ENCODE measurements at regions not wholly inside any gene's neighbourhood (a gene's known extent, or its start where the extent isn't known, plus 50 kb on each side); places are given as distances from the start of the nearest gene placed in this dataset.
"Not testable (repeated sequence)": the region's sequence is repeated elsewhere in the genome, so short reads cannot be mapped to it uniquely, and the experiment has no call there.

GRCh38 chr3:139095803-139096466 is 51.2 kb upstream of the PRR23C start:
- DNase-seq (ENCODE audit: low read depth, low spot score): no peak
- no peak overlapping the region for H3K4me3 ChIP-seq (ENCODE audit: low read length)

GRCh38 chr3:139096670-139097069 is 52.0 kb upstream of the PRR23C start:
- H3K4me3 ChIP-seq (ENCODE audit: low read length): no peak overlapping the region
- DNase-seq (ENCODE audit: low read depth, low spot score): no peak

GRCh38 chr3:139098391-139098790 is 53.7 kb upstream of the PRR23C start:
- H3K4me3 ChIP-seq (ENCODE audit: low read length): no peak overlapping the region
- DNase-seq (ENCODE audit: low read depth, low spot score): no peak

GRCh38 chr3:139099968-139100817 is 55.5 kb upstream of the PRR23C start:
- no peak for DNase-seq (ENCODE audit: low read depth, low spot score)
- H3K4me3 ChIP-seq (ENCODE audit: low read length): no peak overlapping the region

- H3K4me3 ChIP-seq (ENCODE audit: low read length): no peak overlapping the region
- DNase-seq (ENCODE audit: low read depth, low spot score): no peak
Observed at GRCh38 chr3:139100821-139101220, 56.1 kb upstream of the PRR23C start.

- no peak for DNase-seq (ENCODE audit: low read depth, low spot score)
- H3K4me3 ChIP-seq (ENCODE audit: low read length): no peak overlapping the region
Observed at GRCh38 chr3:139101396-139101795, 56.7 kb upstream of the PRR23C start.

GRCh38 chr3:139103484-139103883 is 58.8 kb upstream of the PRR23C start:
- no peak overlapping the region for H3K4me3 ChIP-seq (ENCODE audit: low read length)

GRCh38 chr3:139104062-139104461 is 59.4 kb upstream of the PRR23C start:
- no peak for DNase-seq (ENCODE audit: low read depth, low spot score)

More at GRCh38 chr3:139103484-139103883, 58.8 kb upstream of the PRR23C start:
- DNase-seq (ENCODE audit: low read depth, low spot score): no peak

GRCh38 chr3:139105154-139105702 is 60.5 kb upstream of the PRR23C start:
- DNase-seq (ENCODE audit: low read depth, low spot score): no peak

More at GRCh38 chr3:139104062-139104461, 59.4 kb upstream of the PRR23C start:
- no peak overlapping the region for H3K4me3 ChIP-seq (ENCODE audit: low read length)

GRCh38 chr3:139106013-139106932 is 61.6 kb upstream of the PRR23C start:
- no peak for DNase-seq (ENCODE audit: low read depth, low spot score)
- H3K4me3 ChIP-seq (ENCODE audit: low read length): no peak overlapping the region

More at GRCh38 chr3:139105154-139105702, 60.5 kb upstream of the PRR23C start:
- no peak overlapping the region for H3K4me3 ChIP-seq (ENCODE audit: low read length)

- no peak overlapping the region for H3K4me3 ChIP-seq (ENCODE audit: low read length)
- no peak for DNase-seq (ENCODE audit: low read depth, low spot score)
Observed at GRCh38 chr3:139107424-139108252, 62.9 kb upstream of the PRR23C start.

- H3K4me3 ChIP-seq (ENCODE audit: low read length): no peak overlapping the region
- DNase-seq (ENCODE audit: low read depth, low spot score): no peak
Observed at GRCh38 chr3:139108253-139108969, 63.7 kb upstream of the PRR23C start.

- no peak for DNase-seq (ENCODE audit: low read depth, low spot score)
- no peak overlapping the region for H3K4me3 ChIP-seq (ENCODE audit: low read length)
Observed at GRCh38 chr3:139109271-139109670, 64.6 kb upstream of the PRR23C start.

GRCh38 chr3:139110072-139110830 is 65.6 kb upstream of the PRR23C start:
- DNase-seq (ENCODE audit: low read depth, low spot score): no peak
- H3K4me3 ChIP-seq (ENCODE audit: low read length): no peak overlapping the region

- not testable (repeated sequence) for H3K4me3 ChIP-seq (ENCODE audit: low read length); DNase-seq (ENCODE audit: low read depth, low spot score)
Observed at GRCh38 chr3:139110929-139111328, 66.2 kb upstream of the PRR23C start.

- no peak overlapping the region for H3K4me3 ChIP-seq (ENCODE audit: low read length)
- peak; percentile 34 for DNase-seq (ENCODE audit: low read depth, low spot score)
Observed at GRCh38 chr3:139111392-139112229, 66.9 kb upstream of the PRR23C start.
